H1 (cell line): ENCODE measurements at regions not wholly inside any gene's neighbourhood (a gene's known extent, or its start where the extent isn't known, plus 50 kb on each side); places are given as distances from the start of the nearest gene placed in this dataset.

Experiments used
- ASH2L ChIP-seq: fragments of 200-600, 300-600 bp; sonication (generic); IDR thresholded peaks from one replicate; pipeline ENCODE4 v1.7.1; 2017; ENCODE audit warnings: low read length
- EGR1 ChIP-seq: IDR thresholded peaks from 2 replicates; pipeline ENCODE4 v1.6.1; 2011; ENCODE audit warnings: low read depth, low read length, borderline replicate concordance
- GABPA ChIP-seq: IDR thresholded peaks from 2 replicates; pipeline ENCODE4 v1.6.1; 2011; ENCODE audit warnings: mild to moderate bottlenecking, low read length, moderate library complexity, borderline replicate concordance; ENCODE audit not compliant: insufficient read depth
- MAFK ChIP-seq: IDR thresholded peaks from 2 replicates; pipeline ENCODE4 v1.6.1; 2012; ENCODE audit warnings: low read depth, mild to moderate bottlenecking, improper control_type of control experiment, low read length
- POLR2AphosphoS5 ChIP-seq: IDR thresholded peaks from 2 replicates; pipeline ENCODE4 v1.6.1; 2011; ENCODE audit warnings: low read depth, low read length
- SAP30 ChIP-seq: fragments of 300-600 bp; sonication (generic); IDR thresholded peaks from 2 replicates; pipeline ENCODE4 v1.7.1; 2012; ENCODE audit warnings: low read length, moderate library complexity, mild to moderate bottlenecking, inconsistent platforms; ENCODE audit not compliant: insufficient read depth, insufficient replicate concordance
- TEAD4 ChIP-seq: IDR thresholded peaks from 2 replicates; pipeline ENCODE4 v1.6.1; 2012; ENCODE audit warnings: low read depth, low read length, inconsistent platforms, mixed read lengths
- YY1 ChIP-seq: IDR thresholded peaks from 2 replicates; pipeline ENCODE4 v1.6.1; 2011; ENCODE audit warnings: low read depth, mild to moderate bottlenecking, low read length
- TF ChIP-seq, protein P1 (sequence below), 3 experiments: IDR thresholded peaks; 1 replicate in 2 of 3; 2 replicates in 1 of 3; pipeline versions ENCODE4 v1.5.1 to v1.6.1; 2011; ENCODE audit warnings: low read length in 3 of 3, mild to moderate bottlenecking in 3 of 3, inconsistent platforms in 2 of 3, low read depth in 1 of 3, moderate library complexity in 1 of 3; ENCODE audit not compliant: insufficient read depth in 1 of 3; ENCODE audit errors: control extremely low read depth in 1 of 3

DNA sequence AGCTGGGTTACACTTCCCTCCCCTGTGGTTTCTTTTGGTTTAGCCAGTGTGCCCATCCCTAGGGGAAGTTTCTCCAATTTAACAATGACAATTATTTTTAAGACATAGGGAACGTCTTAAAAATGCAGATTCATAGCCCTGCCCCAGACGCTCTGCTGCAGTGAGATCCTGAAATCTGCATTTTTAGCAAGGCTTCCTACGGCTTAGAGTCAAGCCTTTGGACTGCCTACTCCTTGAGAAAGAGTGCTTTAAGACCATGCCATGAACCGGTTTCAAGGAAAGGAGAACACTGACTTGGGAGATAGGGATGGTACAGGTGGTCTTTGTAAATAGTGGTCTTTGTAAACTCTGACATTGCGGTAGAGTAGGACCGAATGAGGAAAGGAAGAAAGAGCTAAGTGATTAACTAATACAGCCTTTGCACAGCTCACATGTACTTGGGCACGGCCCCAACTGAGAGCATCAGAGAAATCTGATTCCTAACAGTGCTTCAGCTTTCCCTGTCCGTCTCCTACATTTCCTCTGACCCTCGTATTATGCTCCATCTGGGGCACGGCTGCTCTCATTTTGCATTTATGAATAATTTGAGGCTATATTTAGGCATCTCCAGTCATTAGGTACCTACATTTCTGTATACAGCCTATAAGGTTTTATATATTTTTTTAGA, 217.6 kb upstream of the TANK start:
- TF ChIP-seq, protein P1, sequence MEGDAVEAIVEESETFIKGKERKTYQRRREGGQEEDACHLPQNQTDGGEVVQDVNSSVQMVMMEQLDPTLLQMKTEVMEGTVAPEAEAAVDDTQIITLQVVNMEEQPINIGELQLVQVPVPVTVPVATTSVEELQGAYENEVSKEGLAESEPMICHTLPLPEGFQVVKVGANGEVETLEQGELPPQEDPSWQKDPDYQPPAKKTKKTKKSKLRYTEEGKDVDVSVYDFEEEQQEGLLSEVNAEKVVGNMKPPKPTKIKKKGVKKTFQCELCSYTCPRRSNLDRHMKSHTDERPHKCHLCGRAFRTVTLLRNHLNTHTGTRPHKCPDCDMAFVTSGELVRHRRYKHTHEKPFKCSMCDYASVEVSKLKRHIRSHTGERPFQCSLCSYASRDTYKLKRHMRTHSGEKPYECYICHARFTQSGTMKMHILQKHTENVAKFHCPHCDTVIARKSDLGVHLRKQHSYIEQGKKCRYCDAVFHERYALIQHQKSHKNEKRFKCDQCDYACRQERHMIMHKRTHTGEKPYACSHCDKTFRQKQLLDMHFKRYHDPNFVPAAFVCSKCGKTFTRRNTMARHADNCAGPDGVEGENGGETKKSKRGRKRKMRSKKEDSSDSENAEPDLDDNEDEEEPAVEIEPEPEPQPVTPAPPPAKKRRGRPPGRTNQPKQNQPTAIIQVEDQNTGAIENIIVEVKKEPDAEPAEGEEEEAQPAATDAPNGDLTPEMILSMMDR (IDR thresholded peaks at IDR 0.05; ENCODE audit: control extremely low read depth in 1 of 3, insufficient read depth in 1 of 3, low read depth in 1 of 3, low read length in 3 of 3), result no peak
- TF ChIP-seq TEAD4 (no peak), YY1 (no peak), ASH2L (no peak), SAP30 (no peak), POLR2AphosphoS5 (no peak), GABPA (no peak), EGR1 (no peak), MAFK (no peak)
